Hepatocyte (in vitro differentiated cells): ENCODE measurements at regions not wholly inside any gene's neighbourhood (a gene's known extent, or its start where the extent isn't known, plus 50 kb on each side); places are given as distances from the start of the nearest gene placed in this dataset.
"Not testable (repeated sequence)": the region's sequence is repeated elsewhere in the genome, so short reads cannot be mapped to it uniquely, and the experiment has no call there.

ENCODE experiments used
- DNase-seq: peaks from one replicate; pipeline ENCODE4 v3.0.0-alpha.2; 2016; ENCODE audit warnings: low spot score
- H2AFZ ChIP-seq: fragments of 200-600 bp; sonication (generic); 2 replicates; pipeline ENCODE4 v1.6.0; 2016; ENCODE audit warnings: antibody characterized with exemption, mild to moderate bottlenecking
- H3K27ac ChIP-seq: fragments of 200-600 bp; sonication (generic); 2 replicates; pipeline ENCODE4 v1.5.1; 2016; ENCODE audit warnings: mild to moderate bottlenecking
- H3K27me3 ChIP-seq: fragments of 200-600 bp; sonication (generic); 2 replicates; pipeline ENCODE4 v1.6.1; 2016
- H3K36me3 ChIP-seq: fragments of 200-600 bp; sonication (generic); replicated peaks from 2 replicates; pipeline ENCODE4 v1.5.1; 2016; ENCODE audit warnings: low read depth; ENCODE audit not compliant: insufficient read depth
- H3K4me1 ChIP-seq: fragments of 200-600 bp; sonication (generic); 2 replicates; pipeline ENCODE4 v1.5.1; 2016; ENCODE audit warnings: mild to moderate bottlenecking, moderate library complexity; ENCODE audit not compliant: insufficient read depth
- H3K4me2 ChIP-seq: fragments of 200-600 bp; sonication (generic); 2 replicates; pipeline ENCODE4 v1.6.0; 2016
- H3K4me3 ChIP-seq: fragments of 200-600 bp; sonication (generic); 2 replicates; pipeline ENCODE4 v1.5.1; 2016; ENCODE audit warnings: mild to moderate bottlenecking
- H3K79me2 ChIP-seq: fragments of 200-600 bp; sonication (generic); 2 replicates; pipeline ENCODE4 v1.6.0; 2017; ENCODE audit warnings: mild to moderate bottlenecking
- H3K9me2 ChIP-seq: fragments of 200-600 bp; sonication (generic); replicated peaks from 2 replicates; pipeline ENCODE4 v1.6.0; 2017; ENCODE audit warnings: mild to moderate bottlenecking; ENCODE audit not compliant: insufficient read depth
- H3K9me3 ChIP-seq: fragments of 200-600 bp; sonication (generic); 2 replicates; pipeline ENCODE4 v1.5.1; 2016; ENCODE audit warnings: low read depth, mild to moderate bottlenecking
- H4K20me1 ChIP-seq: fragments of 200-600 bp; sonication (generic); 2 replicates; pipeline ENCODE4 v1.6.0; 2016; ENCODE audit warnings: mild to moderate bottlenecking; ENCODE audit not compliant: insufficient read depth, poor library complexity, severe bottlenecking
- CTCF ChIP-seq: fragments of 200-600 bp; sonication (generic); IDR thresholded peaks from 2 replicates; pipeline ENCODE4 v1.5.1; 2016; ENCODE audit warnings: antibody characterized with exemption, mild to moderate bottlenecking; ENCODE audit not compliant: poor library complexity
- EZH2 ChIP-seq: fragments of 200-600 bp; sonication (generic); IDR thresholded peaks from 2 replicates; pipeline ENCODE4 v1.6.1; 2016; ENCODE audit warnings: antibody characterized with exemption, mild to moderate bottlenecking, borderline replicate concordance
- EZH2phosphoT487 ChIP-seq: fragments of 200-600 bp; sonication (generic); IDR thresholded peaks from one replicate; pipeline ENCODE4 v1.6.1; 2018; ENCODE audit warnings: antibody characterized with exemption, mild to moderate bottlenecking, low read depth, moderate library complexity; ENCODE audit not compliant: unreplicated experiment, severe bottlenecking
- WGBS: methylation state at CpG from one replicate; pipeline ENCODE4 v1.1.6; 2016; ENCODE audit warnings: low lambda C conversion rate; ENCODE audit errors: missing lambda C conversion rate; 5-methylcytosine and 5-hydroxymethylcytosine counted together

GRCh38 chr3:75906555-75907112 is 121.3 kb upstream of the ZNF717 start:
- WGBS, result 2% methylated on average over 35 of the region's 37 CpGs
- H2AFZ ChIP-seq, result peak overlapping the region; percentile 87
- H3K9me3 ChIP-seq, result no peaks in the 10 kb centered on the region
- no peaks in the 10 kb centered on the region for H4K20me1 ChIP-seq
- H3K4me3 ChIP-seq, result peak overlapping the region; percentile 31
- H3K9me2 ChIP-seq, result no peaks in the 10 kb centered on the region
- TF ChIP-seq EZH2 (no peak), CTCF (peak; percentile 44), EZH2phosphoT487 (no peak)
- no peaks in the 10 kb centered on the region for H3K79me2 ChIP-seq
- H3K4me1 ChIP-seq, result no peaks in the 10 kb centered on the region
- H3K27ac ChIP-seq, result no peak overlapping the region
- H3K36me3 ChIP-seq, result no peaks in the 10 kb centered on the region
- H3K27me3 ChIP-seq, result peaks cover 15% of the 10 kb centered on the region
- H3K4me2 ChIP-seq, result peak overlapping the region; percentile 93
- DNase-seq, result peak; percentile 78

- Histone ChIP-seq H3K27ac (no peak overlapping the region), H3K4me1 (no peaks in the 10 kb centered on the region), H3K4me3 (no peak overlapping the region), H4K20me1 (no peaks in the 10 kb centered on the region), H3K27me3 (peaks cover 2% of the 10 kb centered on the region), H3K9me2 (no peaks in the 10 kb centered on the region), H3K4me2 (no peak overlapping the region), H3K9me3 (no peaks in the 10 kb centered on the region), H3K36me3 (no peaks in the 10 kb centered on the region), H3K79me2 (no peaks in the 10 kb centered on the region), H2AFZ (no peak overlapping the region)
- no peak for DNase-seq
- no peak for TF ChIP-seq EZH2phosphoT487
- no peak for TF ChIP-seq EZH2
- TF ChIP-seq CTCF, result no peak
- WGBS, result 74% methylated on average over 2 of the region's 2 CpGs
These were observed 128.5 kb upstream of the ZNF717 start for GRCh38 chr3:75913800-75914350.

GRCh38 chr3:75914741-75915140 is 129.4 kb upstream of the ZNF717 start:
- not testable (repeated sequence) for H3K4me3 ChIP-seq, H3K36me3 ChIP-seq, H3K4me1 ChIP-seq, H3K27me3 ChIP-seq, H4K20me1 ChIP-seq, DNase-seq, H3K9me2 ChIP-seq, H3K79me2 ChIP-seq, H3K9me3 ChIP-seq, H3K4me2 ChIP-seq, H2AFZ ChIP-seq, H3K27ac ChIP-seq
- 57% methylated on average over 3 of the region's 3 CpGs for WGBS

- Histone ChIP-seq H3K79me2 (no peaks in the 10 kb centered on the region), H3K4me1 (no peaks in the 10 kb centered on the region), H3K4me3 (no peak overlapping the region), H3K9me2 (no peaks in the 10 kb centered on the region), H2AFZ (no peak overlapping the region), H3K9me3 (no peaks in the 10 kb centered on the region), H3K27ac (no peak overlapping the region), H3K27me3 (no peaks in the 10 kb centered on the region), H3K36me3 (no peaks in the 10 kb centered on the region), H4K20me1 (no peaks in the 10 kb centered on the region), H3K4me2 (no peak overlapping the region)
- no peak for TF ChIP-seq EZH2
- TF ChIP-seq EZH2phosphoT487, result no peak
- TF ChIP-seq CTCF, result no peak
- no peak for DNase-seq
- whole genome bisulfite sequencing, result 83% methylated on average over 4 of the region's 4 CpGs
These were observed 153.6 kb upstream of the ZNF717 start for GRCh38 chr3:75938921-75939320.
